ENCODE measurements at regions not wholly inside any gene's neighbourhood (a gene's known extent, or its start where the extent isn't known, plus 50 kb on each side); places are given as distances from the start of the nearest gene placed in this dataset.
"Not testable (repeated sequence)": the region's sequence is repeated elsewhere in the genome, so short reads cannot be mapped to it uniquely, and the experiment has no call there.

DNA sequence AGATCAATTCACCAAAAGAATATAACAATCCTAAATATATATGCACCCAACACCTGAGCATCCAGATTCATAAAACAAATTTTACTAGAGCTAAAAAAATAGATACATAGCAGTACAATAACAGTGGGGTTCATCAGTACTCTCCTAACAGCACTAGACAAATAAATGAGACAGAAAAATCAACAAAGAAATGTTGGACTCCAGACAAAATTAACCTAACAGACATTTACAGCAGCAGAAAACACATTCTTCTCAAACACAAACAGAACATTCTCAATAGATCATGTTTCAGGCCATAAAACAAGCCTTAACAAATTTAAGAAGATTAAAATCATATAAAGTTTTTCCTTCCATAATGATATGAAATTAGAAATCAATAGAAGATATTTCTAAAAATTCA lies 124.8 kb upstream of the NECTIN3 start:
- DNase-seq (ENCODE audit: low spot score): no peak

DNA sequence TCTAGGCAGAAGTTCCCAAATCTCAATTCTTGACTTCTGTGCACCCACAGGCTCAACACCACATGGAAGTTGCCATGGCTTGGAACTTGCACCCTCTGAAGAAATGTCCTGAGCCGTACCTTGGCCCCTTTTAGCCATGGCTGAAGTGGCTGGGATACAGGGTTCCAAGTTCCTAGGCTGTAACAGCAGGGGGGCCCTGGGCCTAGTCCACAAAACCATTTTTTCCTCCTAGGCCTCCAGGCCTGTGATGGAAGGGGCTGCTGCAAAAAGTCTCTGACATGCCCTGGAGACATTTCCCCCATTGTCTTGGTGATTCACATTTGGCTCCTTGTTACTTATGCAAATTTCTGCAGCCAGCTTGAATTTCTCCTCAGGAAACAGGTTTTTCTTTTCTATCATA lies 122.4 kb upstream of the NECTIN3 start:
- not testable (repeated sequence) for DNase-seq (ENCODE audit: low spot score)

DNA sequence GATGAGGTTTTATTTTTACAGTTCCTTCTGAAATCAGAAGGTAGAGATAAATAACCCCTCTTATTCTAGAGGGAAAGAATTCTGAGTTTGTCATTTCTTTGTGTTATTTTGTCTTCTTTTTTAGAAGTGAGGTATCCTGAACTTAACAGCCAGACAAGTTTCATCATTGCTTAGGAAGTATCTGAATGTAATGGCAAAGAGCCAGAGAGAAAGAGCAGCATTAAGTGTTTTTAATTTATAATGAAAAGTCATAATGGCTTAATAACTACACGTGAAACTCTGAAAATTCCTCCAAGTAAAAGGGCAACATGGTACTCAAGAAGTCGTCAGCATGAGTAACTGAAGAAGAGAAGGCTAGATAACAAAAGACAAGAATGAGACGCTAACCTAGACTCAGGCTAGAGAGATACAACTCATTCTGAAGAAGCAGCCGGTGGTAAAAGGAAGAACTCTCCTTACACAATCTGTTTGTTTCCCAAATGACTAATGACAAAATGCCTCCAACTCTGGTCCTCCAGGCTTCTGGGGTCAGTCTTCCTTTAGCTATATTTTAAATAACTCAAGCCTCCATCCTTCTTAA lies 116.2 kb upstream of the NECTIN3 start:
- no peak for DNase-seq (ENCODE audit: low spot score)

DNA sequence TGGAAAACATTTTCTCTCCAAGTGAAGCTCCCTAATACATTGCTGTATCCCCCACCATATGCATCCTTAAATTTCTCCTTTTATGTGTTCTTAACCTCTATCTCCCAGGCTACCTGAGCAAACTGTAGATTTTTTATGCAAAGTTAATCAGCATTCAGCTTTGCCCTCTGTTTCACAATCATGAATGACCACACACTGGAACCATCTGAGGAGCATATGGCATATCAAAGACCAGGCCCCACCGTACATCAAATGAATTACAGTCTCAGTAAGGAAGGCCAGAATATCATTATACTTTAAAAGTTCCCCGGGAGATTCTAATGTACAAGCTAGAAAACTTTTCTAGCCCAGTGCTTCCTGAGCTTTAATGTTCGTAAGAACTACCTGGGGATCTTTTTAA lies 115.5 kb upstream of the NECTIN3 start:
- DNase-seq (ENCODE audit: low spot score): no peak

DNA sequence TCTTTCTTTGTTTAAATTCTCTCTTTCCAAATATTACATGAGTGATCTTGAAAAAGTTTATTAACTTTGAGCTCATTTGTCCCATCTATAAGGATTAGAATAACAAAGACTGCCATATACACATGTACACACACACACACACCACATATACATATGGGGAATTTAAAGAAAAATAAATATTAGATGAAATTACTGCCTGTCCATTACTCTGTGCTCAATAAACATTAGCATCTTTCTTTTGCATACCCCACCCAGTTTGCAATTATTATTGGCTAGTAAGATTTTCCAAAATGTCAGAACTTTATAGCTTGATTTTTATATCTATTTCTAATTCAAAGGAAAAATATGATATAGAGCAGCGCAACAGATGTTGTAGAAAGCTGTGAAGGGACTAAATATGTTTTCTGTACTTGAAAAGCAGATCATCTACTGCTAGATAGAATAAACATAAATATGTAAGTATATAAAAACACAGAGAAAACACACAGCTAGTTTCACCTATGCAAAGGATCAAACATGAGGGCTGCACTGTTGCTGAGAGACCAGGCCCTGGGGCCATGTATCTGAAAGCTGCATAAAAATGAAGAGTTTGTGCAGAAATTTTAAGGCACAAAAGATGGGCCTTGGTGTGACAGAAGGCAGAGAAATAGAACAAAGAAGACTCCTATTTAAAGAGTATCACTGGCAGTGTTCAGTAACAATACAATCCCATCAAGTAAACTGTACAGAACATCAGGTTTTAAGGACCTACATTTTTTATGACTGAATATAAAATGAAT lies 114.2 kb upstream of the NECTIN3 start:
- DNase-seq (ENCODE audit: low spot score): no peak

DNA sequence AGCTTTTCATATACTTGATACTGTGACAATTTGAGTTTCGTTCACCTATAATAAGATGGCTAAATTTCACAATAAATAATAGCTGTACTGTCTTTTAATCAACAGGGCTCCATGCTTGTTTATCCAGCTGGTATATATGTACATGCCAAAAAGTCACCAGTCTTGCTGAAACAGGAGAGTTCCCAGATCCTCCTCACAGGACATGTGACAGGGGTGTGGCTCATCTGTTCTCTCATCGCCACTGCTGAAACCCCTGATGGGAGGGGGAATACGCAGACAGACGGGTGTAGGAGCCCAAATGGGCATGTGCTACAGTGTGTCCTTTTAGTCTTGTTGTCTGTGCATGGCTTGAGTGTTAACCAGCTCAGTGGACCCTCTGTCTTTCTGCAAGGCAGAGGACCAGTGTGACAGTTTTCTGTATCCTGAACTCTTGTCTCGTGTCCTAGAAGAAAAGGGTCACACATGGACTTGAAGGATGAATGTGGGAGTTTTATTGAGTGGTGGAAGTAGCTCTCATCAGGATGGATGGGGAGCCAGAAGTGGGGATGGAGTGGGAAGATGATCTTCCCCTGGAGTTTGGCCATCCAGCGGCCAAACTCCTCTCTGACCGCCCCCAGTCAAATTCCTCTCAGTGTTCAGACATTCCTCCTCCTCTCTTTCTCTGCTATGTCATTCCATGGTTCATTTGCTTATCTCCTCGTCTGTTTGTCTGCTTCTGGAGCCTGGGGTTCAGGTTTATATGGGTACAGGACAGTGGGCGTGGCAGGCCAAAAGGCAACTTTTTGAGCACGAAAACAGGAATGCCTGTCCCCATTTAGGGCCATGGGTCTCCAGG lies 113.1 kb upstream of the NECTIN3 start:
- no peak for DNase-seq (ENCODE audit: low spot score)

DNA sequence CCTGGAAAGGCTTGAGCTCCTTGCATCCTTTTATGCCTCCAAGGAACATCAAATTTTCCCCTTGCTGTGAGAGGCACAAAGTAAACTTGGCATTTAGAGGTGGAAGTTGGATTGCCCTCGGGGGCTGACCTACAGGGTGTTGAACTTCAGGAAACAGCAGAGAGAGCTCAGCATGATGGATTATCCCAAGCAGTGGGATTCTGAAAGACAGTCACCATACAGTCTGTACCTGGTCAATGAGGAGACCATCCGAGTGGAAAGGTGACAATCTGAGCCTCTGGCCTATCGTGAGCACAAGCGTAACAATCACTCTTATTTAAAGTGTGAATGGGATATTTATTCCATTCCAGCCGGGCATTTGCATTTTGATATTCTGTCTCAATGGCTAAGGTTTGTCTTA lies 105.6 kb upstream of the NECTIN3 start:
- DNase-seq (ENCODE audit: low spot score): no peak

DNA sequence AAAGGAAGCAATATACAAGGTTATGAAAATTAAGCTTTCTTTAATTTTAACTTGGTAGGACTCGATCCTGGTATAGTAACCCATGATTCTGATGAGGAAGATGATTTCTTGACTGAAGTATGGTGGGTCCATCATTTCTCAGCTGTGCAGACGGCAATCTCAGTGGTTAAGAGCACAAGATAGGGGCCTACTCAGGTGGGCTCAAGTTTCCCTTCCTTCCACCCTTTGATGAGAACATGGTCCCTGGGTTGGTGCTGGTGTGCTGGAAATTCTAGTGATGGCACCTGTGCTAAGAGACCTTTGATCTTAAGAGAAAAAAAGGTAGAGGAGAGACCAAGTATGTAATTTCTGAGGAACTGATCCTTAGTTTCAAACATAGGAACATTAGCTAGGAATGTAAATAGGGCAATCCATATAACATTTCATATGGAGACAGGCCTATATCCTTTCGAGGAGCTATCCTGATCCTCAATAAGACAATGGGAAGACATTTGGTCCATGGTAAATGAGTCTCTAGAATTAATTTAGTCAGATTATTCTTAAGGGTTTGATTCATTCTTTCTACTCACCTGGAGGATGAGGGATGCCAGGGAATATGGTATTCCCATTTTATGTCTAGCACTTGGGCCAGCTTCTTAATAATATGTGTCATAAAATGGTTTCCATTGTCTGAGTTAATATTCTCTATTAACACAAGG lies 104.5 kb upstream of the NECTIN3 start:
- no peak for DNase-seq (ENCODE audit: low spot score)

DNA sequence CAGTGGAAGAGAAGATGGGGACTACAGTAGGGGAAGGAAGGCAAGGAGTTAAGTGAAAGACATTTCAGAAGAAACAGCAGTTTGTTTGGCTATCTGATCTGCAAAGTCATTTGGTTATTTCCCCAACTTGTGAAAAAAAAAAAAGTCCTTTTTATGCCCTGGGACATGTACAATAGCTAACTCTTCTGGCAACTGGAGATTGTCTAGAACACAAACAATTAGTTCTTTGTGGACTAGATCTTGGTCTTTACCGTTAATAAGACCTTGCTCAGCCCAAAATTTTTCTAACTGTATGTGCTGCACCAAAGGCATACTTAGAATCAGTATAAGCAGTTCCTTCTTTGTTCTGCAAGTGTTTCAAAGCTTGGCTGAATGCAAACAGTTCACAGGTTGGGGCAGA lies 103.5 kb upstream of the NECTIN3 start:
- no peak for DNase-seq (ENCODE audit: low spot score)

DNA sequence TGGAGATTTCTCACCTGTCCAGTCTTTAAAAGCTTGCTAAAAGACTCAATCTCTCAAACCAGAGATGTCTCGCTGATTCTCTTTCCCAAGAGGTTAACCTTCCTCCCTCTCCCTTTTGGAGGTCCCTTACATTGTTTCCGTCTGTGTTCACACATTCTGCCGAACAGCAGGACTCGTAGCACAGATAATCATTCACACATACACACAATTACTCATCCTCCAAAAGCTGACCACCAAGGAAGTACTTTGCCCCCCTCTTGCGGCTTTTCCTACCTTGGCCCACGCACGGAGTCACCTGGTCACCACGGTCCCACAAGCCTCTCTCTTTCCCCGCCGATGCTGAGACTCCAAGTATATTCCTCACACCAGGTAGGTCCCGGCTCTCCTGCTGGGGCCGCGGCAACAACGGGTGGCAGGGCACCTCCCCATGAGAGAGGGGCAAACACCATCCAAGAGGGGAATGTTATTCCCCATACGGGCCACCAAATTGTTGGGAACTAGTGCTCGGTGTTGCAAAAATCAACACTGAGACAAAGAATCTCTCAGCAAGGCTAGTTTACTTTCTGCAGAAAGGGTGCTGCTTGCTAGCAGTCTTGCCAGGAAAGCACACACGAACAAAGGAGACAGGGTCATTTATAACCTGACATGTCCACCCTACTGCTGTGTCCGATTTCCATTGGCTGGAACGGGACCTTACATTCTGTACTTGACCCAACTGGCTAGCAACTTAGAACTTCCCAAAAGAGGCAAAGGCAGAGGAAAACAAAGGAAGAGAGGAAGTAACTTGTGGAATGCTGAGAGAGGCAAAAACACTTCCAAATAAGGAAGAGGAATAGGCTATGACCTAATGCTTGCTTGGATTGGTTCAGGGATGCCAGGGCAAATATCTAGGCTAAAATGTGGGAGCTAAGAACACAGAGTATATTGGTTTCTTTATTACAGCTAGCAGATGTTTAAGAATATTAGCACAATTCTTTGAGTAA lies 102.1 kb upstream of the NECTIN3 start:
- no peak for DNase-seq (ENCODE audit: low spot score)

DNA sequence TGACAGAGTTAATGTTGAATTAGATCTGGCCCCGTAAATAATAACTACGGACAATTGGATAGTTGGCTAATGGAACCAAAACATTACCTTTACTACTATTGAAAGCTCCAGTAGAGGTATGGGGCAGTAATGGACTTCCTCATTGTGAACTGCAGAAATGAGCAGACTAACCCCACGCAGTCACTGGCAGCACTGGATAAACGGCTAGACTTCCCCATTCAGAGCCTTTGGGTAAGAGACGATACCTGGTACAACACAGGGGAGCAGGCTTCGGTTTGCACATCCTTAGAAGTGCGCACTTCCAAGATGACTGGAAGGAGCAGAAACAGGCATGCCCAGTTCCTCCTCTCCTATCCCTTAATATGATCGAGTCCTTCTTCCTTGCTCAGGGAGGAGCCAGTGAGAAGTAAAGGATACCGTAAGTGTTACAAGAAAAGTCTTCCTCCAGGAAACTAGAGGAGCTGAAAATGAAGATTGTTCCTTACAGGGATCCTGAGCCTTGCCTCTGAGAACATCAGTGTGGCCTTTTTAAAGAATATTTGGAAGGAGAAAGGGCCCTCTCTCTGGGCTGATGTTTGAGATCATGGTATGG lies 100.5 kb upstream of the NECTIN3 start:
- DNase-seq (ENCODE audit: low spot score): no peak

DNA sequence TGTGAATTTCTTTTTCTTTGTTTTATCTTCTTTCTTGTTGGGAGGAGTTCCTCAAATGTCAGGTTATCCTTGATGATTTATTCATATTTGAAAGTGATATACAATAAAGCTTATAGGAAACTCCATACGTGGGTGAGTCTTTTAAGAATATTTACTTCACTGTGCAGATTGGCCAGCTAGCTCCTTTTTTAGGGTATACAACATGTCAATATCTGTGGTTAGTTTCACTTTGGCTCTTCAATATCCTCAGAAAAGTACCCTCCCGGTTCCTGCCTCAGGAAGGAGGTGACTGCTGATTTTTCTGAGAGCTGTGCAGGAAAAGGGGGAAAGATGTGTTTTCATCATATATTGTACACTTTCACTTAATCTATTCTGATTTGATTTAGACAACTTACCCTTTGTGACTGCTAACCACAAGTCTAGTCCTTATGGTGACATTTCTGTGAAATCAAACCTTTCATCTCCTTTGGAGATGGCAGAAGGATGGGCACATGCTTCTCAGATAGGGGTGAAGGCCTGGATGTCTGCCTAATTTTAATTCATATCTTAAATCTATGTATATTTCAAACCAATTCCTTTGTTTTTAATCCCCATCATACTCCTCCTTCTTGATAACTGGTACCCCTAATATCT lies 98.2 kb upstream of the NECTIN3 start:
- DNase-seq (ENCODE audit: low spot score): no peak

DNA sequence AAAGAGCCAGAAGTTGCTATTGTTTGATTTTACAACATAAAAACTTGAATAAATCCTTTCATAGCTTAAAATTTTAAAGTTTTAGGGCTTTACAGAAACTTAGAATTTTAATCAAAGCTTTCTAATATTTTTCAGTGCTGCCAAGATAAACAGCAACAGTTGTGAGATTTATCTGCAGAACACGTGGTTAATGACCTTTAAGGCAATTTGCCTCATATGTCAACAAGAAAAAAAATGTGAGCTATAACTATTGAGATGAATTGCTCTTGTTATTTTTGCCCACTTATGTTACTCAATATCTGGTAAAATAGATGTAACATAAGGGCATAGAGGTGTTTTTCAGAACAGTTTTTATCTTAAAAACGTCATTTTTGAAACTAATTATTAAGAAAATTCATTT lies 96.7 kb upstream of the NECTIN3 start:
- DNase-seq (ENCODE audit: low spot score): no peak

DNA sequence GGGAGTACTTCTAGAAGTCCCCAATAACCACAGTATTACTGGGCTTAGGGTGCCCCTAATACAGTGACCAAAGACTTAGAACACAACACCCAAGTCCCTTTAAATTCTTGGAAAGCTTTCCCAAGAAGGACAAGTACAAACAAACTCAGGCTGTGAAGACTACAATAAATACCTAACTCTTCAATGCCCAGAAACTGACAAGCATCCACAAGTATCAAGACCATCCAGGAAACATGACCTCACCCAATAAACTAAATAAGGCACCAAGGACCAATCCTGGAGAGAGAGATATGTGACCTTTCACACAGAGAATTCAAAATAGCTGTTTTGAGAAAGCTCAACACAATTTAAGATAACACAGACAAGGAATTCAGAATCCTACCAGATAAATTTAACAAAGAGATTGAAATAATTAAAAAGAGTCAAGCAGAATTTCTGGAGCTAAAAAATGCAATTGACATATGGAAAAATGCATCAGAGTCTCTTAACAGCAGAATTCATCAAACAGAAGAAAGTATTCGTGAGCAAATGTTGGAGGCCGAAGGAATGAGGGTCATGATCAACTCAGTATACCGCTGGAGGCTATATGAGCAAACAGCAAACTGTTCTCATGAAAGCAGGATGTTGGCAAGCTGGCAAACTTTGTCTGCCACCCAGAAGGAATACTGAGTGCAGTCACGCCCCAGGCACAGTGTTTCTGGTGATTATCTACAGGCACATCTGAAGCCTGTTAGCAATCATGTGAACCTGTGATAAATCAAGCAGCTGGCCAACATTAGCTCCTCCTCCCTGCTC lies 87.0 kb upstream of the NECTIN3 start:
- DNase-seq (ENCODE audit: low spot score): no peak

DNA sequence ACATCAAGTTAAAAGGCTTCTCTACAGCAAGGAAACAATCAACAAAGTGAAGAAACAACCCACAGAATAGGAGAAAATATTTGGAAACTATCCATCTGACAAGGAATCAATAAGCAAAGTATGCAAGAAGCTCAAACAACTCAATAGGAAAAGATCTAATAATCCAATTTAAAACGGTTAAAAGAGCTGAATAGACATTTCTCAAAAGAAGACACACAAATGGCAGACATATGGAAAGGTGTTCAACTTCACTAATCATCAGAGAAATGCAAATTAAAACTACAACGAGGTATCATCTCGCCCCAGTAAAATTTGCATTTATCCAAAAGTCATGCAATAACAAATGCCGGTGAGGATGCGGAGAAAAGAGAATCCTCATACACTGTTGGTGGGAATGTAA lies 82.2 kb upstream of the NECTIN3 start:
- DNase-seq (ENCODE audit: low spot score): no peak

DNA sequence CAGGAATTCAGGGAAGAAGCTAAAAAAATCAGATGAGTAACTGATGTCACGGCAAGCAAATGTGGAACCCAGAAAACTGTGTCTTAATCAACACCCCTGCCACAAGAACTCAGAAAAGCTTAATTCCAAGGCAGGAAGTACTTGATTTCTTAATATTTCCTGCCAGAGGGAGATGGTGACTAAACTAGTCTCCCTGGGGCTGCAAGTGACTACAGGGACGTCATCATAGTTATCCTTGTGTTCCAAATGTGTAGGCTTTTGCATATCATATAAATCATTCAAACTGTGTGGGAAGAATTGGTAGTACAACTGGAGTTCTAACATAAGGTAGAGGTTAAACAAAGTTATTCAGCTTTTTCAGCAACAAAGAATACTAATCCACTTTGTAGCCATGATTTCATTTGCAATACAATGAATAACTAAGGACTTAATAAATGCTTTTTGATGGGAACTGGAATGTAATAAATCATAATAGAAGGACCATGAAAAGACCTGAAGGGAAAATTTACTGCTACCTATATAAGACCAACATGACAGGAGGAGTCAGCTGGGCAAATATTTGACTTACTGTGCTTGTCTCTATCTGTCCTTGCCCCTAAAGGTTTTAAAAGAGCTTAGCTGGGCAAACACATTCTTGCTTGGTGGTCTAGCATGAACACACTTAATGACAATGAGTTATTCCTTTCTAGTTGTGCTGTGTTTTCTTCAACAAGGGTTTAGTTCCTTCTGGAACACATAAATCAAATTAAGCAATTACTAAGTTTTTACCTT lies 76.0 kb upstream of the NECTIN3 start:
- no peak for DNase-seq (ENCODE audit: low spot score)

DNA sequence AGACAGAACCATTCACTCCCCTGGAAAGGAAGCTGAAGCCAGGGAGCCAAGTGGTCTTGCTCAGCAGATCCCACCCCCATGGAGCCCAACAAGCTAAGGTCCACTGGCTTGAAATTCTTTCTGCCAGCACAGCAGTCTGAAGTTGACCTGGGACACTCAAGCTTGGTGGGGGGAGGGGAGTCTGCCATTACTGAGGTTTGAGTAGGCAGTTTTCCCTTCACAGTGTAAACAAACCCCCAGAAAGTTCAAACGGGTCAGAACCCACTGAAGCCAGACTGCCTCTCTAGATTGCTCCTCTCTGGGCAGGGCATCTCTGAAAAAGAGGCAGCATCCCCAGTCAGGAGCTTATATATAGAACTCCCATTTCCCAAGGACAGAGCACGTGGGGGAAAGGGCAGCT lies 72.8 kb upstream of the NECTIN3 start:
- not testable (repeated sequence) for DNase-seq (ENCODE audit: low spot score)

DNA sequence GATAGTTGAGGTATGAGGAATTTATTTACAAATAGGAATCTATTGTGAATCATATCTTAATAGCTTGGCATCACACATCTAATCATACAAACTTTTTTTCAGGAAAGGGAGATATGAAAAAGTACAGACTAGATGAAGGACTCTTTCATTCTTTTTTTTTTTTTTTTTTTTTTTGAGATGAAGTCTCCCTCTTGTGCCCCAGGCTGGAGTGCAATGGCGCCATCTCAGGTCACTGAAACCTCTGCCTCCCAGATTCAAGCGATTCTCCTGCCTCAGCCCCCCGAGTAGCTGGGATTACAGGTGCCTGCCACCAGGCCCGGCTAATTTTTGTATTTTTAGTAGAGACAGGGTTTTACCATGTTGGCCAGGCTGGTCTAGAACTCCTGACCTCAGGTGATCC lies 65.1 kb upstream of the NECTIN3 start:
- not testable (repeated sequence) for DNase-seq (ENCODE audit: low spot score)
